ENCODE measurements at regions not wholly inside any gene's neighbourhood (a gene's known extent, or its start where the extent isn't known, plus 50 kb on each side); places are given as distances from the start of the nearest gene placed in this dataset.

- DNase-seq, result no peak
Measured at GRCh38 chr6:14656649-14657048, 539.1 kb downstream of the CD83 start.

GRCh38 chr6:14658030-14658429 is 540.5 kb downstream of the CD83 start:
- DNase-seq, result no peak

GRCh38 chr6:14658886-14659561 is 541.5 kb downstream of the CD83 start:
- DNase-seq, result no peak

GRCh38 chr6:14659841-14660240 is 542.3 kb downstream of the CD83 start:
- no peak for DNase-seq

- no peak for DNase-seq
Measured at GRCh38 chr6:14660806-14661579, 543.4 kb downstream of the CD83 start.

- no peak for DNase-seq
Measured at GRCh38 chr6:14661691-14662090, 544.1 kb downstream of the CD83 start.

- DNase-seq, result no peak
Measured at GRCh38 chr6:14664112-14664601, 546.6 kb downstream of the CD83 start.

GRCh38 chr6:14664621-14665315 is 547.2 kb downstream of the CD83 start:
- DNase-seq, result no peak

GRCh38 chr6:14665827-14666724 is 548.5 kb downstream of the CD83 start:
- DNase-seq, result no peak

GRCh38 chr6:14670806-14671205 is 553.2 kb downstream of the CD83 start:
- DNase-seq, result no peak

GRCh38 chr6:14671261-14671681 is 553.7 kb downstream of the CD83 start:
- DNase-seq, result no peak

- DNase-seq, result no peak
Measured at GRCh38 chr6:14671937-14672336, 554.4 kb downstream of the CD83 start.

GRCh38 chr6:14673201-14673600 is 555.6 kb downstream of the CD83 start:
- no peak for DNase-seq

GRCh38 chr6:14674458-14674857 is 556.9 kb downstream of the CD83 start:
- DNase-seq, result no peak

- DNase-seq, result no peak
Measured at GRCh38 chr6:14674867-14675648, 557.5 kb downstream of the CD83 start.

GRCh38 chr6:14676064-14676463 is 558.5 kb downstream of the CD83 start:
- DNase-seq, result no peak

GRCh38 chr6:14676977-14677781 is 559.6 kb downstream of the CD83 start:
- no peak for DNase-seq

GRCh38 chr6:14681699-14682487 is 564.0 kb upstream of the JARID2 start:
- DNase-seq, result no peak

- no peak for DNase-seq
Measured at GRCh38 chr6:14682812-14683211, 563.1 kb upstream of the JARID2 start.

GRCh38 chr6:14689639-14690038 is 556.2 kb upstream of the JARID2 start:
- DNase-seq, result no peak
